ENCODE measurements at regions not wholly inside any gene's neighbourhood (a gene's known extent, or its start where the extent isn't known, plus 50 kb on each side); places are given as distances from the start of the nearest gene placed in this dataset.

DNA sequence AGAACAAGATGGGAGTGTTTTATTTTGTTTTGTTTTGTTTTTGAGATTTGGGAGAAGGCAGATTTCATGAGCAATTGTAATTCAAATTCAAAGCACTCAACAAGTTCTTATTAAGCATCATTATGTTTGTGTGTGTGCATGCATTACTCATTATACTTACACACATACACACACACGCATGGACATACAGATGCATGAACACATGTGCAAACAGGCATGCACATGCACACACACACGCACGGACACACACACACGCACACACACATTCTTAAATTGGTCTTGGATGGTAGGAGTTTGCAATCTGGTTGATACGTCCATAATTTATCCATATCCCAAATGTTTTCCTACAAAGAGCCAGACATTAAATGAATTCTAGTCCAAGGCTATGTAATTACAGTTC is 702.8 kb downstream of the INHBA start:
- Histone ChIP-seq H3K4me3 (no peak overlapping the region), H3K9me3 (replicated peaks; ENCODE audit: control insufficient read depth, insufficient read depth, low read length) (no peaks in the 10 kb centered on the region), H3K4me1 (ENCODE audit: control insufficient read depth, insufficient read depth, low read length) (no peaks in the 10 kb centered on the region), H3K4me2 (ENCODE audit: control insufficient read depth, insufficient read depth) (no peak overlapping the region), H3K9ac (ENCODE audit: control insufficient read depth, insufficient read depth, low read length) (no peak overlapping the region), H3K36me3 (ENCODE audit: control insufficient read depth in 2 of 2, insufficient read depth in 2 of 2, low read length in 1 of 2) (no peaks in the 10 kb centered on the region), H2AFZ (ENCODE audit: control insufficient read depth, low read depth, low read length) (no peak overlapping the region), H4K20me1 (ENCODE audit: control insufficient read depth, insufficient read depth) (no peaks in the 10 kb centered on the region), H3K79me2 (ENCODE audit: control insufficient read depth, insufficient read depth, low read length) (no peaks in the 10 kb centered on the region), H3K27me3 (replicated peaks in 1 of 2; ENCODE audit: control insufficient read depth in 2 of 2, insufficient read depth in 2 of 2, low read length in 1 of 2) (no peaks in the 10 kb centered on the region), H3K27ac (ENCODE audit: control insufficient read depth, insufficient read depth) (no peak overlapping the region)
- ChIA-PET CTCF (no interaction called here), RAD21 (ENCODE audit: unreplicated experiment) (interaction anchor here (0.8 kb wide), 1 partner anchor 23 kb away, joined by 3 read pairs; no protein-coding TSS in a partner anchor), SMC1A (ENCODE audit: uncharacterized antibody, unreplicated experiment) (interaction anchor here (1.5 kb wide), 1 partner anchor 37 kb away, joined by 3 read pairs; no protein-coding TSS in a partner anchor), POLR2A (no interaction called here)
- in situ Hi-C loops (cut with MboI) (loop anchor here (10.0 kb wide), 1 partner anchor 695 kb away; no protein-coding TSS in a partner anchor), intact Hi-C loops (cut with micrococcal nuclease; ENCODE audit: unreplicated experiment) (loop anchor here (5.0 kb wide), 1 partner anchor 697 kb away; no protein-coding TSS in a partner anchor)
- 45% methylated on average over 5 of the region's 5 CpGs for WGBS (ENCODE audit: insufficient coverage, insufficient replicate concordance, low lambda C conversion rate, missing lambda C conversion rate)
- no TSS peak for BruUV-seq (replicated peaks)
- FAIRE-seq (no peak), DNase-seq (ENCODE audit: low read depth, low spot score) (no peak), ATAC-seq (no peak)
- TF ChIP-seq, protein P1, sequence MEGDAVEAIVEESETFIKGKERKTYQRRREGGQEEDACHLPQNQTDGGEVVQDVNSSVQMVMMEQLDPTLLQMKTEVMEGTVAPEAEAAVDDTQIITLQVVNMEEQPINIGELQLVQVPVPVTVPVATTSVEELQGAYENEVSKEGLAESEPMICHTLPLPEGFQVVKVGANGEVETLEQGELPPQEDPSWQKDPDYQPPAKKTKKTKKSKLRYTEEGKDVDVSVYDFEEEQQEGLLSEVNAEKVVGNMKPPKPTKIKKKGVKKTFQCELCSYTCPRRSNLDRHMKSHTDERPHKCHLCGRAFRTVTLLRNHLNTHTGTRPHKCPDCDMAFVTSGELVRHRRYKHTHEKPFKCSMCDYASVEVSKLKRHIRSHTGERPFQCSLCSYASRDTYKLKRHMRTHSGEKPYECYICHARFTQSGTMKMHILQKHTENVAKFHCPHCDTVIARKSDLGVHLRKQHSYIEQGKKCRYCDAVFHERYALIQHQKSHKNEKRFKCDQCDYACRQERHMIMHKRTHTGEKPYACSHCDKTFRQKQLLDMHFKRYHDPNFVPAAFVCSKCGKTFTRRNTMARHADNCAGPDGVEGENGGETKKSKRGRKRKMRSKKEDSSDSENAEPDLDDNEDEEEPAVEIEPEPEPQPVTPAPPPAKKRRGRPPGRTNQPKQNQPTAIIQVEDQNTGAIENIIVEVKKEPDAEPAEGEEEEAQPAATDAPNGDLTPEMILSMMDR (IDR thresholded peaks at IDR 0.05 in 2 of 3, conservative IDR thresholded peaks at IDR 0.05 in 1 of 3; ENCODE audit: control insufficient read depth in 2 of 3, extremely low read depth in 1 of 3, insufficient read depth in 1 of 3, low read depth in 3 of 3, low read length in 3 of 3) = no peak
- no peak for TF ChIP-seq EGR1 (IDR thresholded peaks at IDR 0.05; ENCODE audit: borderline replicate concordance in 1 of 2, low read depth in 2 of 2, low read length in 2 of 2)
- TF ChIP-seq, protein P2, sequence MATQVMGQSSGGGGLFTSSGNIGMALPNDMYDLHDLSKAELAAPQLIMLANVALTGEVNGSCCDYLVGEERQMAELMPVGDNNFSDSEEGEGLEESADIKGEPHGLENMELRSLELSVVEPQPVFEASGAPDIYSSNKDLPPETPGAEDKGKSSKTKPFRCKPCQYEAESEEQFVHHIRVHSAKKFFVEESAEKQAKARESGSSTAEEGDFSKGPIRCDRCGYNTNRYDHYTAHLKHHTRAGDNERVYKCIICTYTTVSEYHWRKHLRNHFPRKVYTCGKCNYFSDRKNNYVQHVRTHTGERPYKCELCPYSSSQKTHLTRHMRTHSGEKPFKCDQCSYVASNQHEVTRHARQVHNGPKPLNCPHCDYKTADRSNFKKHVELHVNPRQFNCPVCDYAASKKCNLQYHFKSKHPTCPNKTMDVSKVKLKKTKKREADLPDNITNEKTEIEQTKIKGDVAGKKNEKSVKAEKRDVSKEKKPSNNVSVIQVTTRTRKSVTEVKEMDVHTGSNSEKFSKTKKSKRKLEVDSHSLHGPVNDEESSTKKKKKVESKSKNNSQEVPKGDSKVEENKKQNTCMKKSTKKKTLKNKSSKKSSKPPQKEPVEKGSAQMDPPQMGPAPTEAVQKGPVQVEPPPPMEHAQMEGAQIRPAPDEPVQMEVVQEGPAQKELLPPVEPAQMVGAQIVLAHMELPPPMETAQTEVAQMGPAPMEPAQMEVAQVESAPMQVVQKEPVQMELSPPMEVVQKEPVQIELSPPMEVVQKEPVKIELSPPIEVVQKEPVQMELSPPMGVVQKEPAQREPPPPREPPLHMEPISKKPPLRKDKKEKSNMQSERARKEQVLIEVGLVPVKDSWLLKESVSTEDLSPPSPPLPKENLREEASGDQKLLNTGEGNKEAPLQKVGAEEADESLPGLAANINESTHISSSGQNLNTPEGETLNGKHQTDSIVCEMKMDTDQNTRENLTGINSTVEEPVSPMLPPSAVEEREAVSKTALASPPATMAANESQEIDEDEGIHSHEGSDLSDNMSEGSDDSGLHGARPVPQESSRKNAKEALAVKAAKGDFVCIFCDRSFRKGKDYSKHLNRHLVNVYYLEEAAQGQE (IDR thresholded peaks at IDR 0.05; ENCODE audit: low read depth, low read length) = no peak
- TF ChIP-seq MAX (IDR thresholded peaks at IDR 0.05; ENCODE audit: low read depth, low read length) = no peak
- TF ChIP-seq E4F1 (IDR thresholded peaks at IDR 0.05; ENCODE audit: borderline replicate concordance, partially characterized antibody) = no peak
- TF ChIP-seq, protein P3, sequence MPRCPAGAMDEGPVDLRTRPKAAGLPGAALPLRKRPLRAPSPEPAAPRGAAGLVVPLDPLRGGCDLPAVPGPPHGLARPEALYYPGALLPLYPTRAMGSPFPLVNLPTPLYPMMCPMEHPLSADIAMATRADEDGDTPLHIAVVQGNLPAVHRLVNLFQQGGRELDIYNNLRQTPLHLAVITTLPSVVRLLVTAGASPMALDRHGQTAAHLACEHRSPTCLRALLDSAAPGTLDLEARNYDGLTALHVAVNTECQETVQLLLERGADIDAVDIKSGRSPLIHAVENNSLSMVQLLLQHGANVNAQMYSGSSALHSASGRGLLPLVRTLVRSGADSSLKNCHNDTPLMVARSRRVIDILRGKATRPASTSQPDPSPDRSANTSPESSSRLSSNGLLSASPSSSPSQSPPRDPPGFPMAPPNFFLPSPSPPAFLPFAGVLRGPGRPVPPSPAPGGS (IDR thresholded peaks at IDR 0.05; ENCODE audit: borderline replicate concordance, insufficient read depth, low read depth, low read length, poor library complexity, severe bottlenecking) = peak; percentile 80
- TF ChIP-seq NFXL1 (IDR thresholded peaks at IDR 0.05; ENCODE audit: borderline replicate concordance) = no peak
- TF ChIP-seq BHLHE40 (IDR thresholded peaks at IDR 0.05; ENCODE audit: borderline replicate concordance in 1 of 2, low read depth in 2 of 2, low read length in 1 of 2) = no peak
- TF ChIP-seq PAX5 (IDR thresholded peaks at IDR 0.05; ENCODE audit: borderline replicate concordance, low read depth, low read length) = no peak
- no peak for TF ChIP-seq JUNB (IDR thresholded peaks at IDR 0.05)
- no peak for TF ChIP-seq GABPA (IDR thresholded peaks at IDR 0.05; ENCODE audit: low read depth)
- no peak for TF ChIP-seq BMI1 (IDR thresholded peaks at IDR 0.05; ENCODE audit: borderline replicate concordance)

Measured in GM12878 (cell line).